NCI-H2227 (cell line): ENCODE measurements at regions not wholly inside any gene's neighbourhood (a gene's known extent, or its start where the extent isn't known, plus 50 kb on each side); places are given as distances from the start of the nearest gene placed in this dataset.
"Not testable (repeated sequence)": the region's sequence is repeated elsewhere in the genome, so short reads cannot be mapped to it uniquely, and the experiment has no call there.

Experiments used
- DNase-seq: peaks from one replicate; lab custom pipeline; 2025; ENCODE audit not compliant: unreplicated experiment; lab: John Stamatoyannopoulos, UW

GRCh38 chr10:4639960-4640359 lies 186.0 kb upstream of the AKR1E2 start:
- DNase-seq: no peak

GRCh38 chr10:4638099-4638498 lies 187.9 kb upstream of the AKR1E2 start:
- DNase-seq: no peak

- DNase-seq: no peak
These were observed 188.3 kb upstream of the AKR1E2 start for GRCh38 chr10:4637657-4638056.

GRCh38 chr10:4635883-4636282 lies 190.1 kb upstream of the AKR1E2 start:
- DNase-seq: no peak

DNA sequence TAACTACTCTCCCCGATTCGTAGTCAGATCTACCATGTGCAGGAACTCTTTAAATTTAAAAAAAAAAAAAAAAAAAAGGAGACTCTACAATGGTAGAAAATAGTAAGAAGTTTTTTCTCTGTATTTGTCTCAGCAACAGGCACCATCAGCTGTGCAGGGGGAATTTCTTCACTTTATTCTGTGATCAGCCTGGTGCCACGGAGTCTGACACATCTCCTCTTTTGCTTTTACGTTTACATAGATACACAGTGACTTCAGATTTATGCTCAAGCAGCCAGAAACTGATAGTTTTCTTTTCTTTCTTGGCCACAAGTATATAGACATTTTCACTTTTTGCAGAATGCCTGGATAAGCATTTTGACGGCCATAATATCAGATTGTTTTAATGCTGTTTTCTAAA lies 190.6 kb upstream of the AKR1E2 start:
- DNase-seq: no peak

- no peak for DNase-seq
These were observed 192.2 kb upstream of the AKR1E2 start for GRCh38 chr10:4633776-4634175.

DNA sequence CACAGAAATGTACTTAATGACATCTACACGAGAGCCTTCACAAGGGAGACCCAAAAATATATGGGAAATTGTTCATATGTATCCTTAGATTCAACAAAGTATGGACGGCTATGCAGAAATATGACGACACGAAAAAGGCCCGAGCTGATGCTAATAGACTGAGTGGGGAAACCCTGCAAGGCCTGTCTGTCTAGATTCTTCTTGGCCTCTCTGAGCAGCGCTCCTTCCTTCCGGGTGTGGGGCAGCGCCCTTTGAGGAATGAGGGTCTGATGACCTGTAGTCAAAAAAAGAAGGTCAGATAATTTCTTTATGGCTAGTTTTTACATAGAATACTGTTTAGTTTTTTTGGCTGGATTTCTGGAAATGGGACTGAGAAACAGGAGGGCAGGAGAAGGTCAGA lies 192.8 kb upstream of the AKR1E2 start:
- no peak for DNase-seq

GRCh38 chr10:4632757-4633156 lies 193.2 kb upstream of the AKR1E2 start:
- DNase-seq: no peak

- DNase-seq: no peak
These were observed 199.1 kb upstream of the AKR1E2 start for GRCh38 chr10:4626919-4627318.

DNA sequence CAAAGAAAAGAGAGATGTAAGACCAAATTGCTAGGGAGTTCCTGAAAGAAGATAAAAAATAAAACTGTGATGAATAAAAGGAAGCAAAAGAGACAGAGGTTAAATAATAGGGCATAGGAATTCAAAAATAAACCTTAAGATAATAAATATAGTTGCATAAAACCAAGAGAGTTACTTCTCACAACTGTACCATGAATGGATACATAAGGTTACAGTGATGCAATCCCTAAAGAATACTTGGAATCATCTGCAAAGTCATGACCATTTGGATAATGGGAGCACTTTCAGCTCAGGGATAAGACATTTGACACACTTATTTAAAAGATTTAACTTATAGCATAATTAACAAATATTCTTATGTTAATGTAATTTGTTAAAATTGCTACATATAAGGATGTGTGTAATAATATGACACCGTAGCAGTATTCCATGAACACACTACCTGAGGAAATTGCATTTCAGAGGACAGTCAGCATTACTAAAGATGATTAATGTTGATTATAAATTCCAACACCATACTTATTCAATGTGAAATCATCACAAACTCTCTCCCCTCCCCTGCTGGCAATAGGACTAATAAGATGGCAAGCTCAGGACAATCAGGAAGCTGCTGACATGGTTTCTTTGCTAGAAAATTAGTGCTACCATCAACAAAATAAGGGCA lies 202.1 kb upstream of the AKR1E2 start:
- DNase-seq: no peak

DNA sequence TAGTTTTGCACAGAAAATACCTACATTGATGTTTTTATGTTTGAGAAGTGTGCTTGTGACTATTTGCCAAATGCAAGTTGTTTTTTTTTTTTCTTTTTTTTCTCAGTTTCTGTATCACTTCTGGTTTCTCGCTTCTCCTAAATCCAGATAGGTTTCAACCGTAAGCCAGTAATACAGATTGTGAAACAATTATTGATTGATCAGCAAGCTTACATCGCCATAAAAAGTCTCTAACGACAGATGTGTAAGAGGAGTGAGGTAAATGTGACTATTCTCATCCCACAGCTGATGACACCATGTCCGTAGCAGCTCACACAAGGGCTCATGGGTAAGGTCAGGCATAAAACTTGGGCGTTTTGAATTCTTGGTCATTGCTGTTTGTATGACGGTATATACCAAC lies 202.8 kb upstream of the AKR1E2 start:
- no peak for DNase-seq

DNA sequence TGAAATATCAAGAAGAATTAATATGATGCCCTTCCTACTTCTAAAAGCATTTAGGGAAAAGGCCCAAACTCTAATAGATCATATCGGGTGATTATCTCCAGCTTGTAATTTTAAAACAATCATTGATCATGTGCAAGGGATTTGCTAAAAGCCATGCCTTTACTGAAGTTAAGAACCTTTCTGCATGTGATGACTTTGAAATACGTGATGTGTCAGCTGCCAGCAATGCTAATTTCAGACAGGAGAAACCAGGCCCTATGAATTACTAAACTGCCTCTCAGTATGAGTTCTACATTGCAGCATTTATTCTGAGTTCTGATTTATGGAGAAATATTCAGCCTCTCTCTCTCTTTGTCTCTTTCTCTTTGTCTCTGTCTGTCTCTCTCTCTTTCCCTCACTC lies 203.6 kb upstream of the AKR1E2 start:
- DNase-seq: no peak

- DNase-seq: no peak
These were observed 208.4 kb upstream of the AKR1E2 start for GRCh38 chr10:4617589-4617988.

DNA sequence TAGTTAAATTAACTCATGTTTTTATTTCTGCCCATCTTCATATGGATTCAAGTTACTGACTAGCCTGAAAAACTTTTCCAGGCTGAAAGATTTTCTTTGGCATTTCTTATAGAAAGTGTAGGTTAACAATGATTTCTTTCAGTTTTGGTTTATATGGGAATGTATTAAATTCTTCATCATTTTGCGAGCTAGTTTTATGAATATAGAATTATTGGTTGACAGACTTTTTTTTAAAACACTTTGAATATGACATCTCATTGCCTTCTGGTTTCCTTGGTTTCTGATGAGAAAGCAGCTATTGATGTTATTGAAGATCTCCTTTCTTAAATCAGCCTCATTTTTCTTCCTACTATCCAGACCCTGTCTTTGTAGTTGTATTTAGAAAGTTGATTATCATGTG lies 211.0 kb upstream of the AKR1E2 start:
- DNase-seq: no peak

GRCh38 chr10:4609251-4609650 lies 216.8 kb upstream of the AKR1E2 start:
- no peak for DNase-seq

GRCh38 chr10:4607681-4608080 lies 218.3 kb upstream of the AKR1E2 start:
- DNase-seq: peak; percentile 19

GRCh38 chr10:4606856-4607636 lies 219.0 kb upstream of the AKR1E2 start:
- no peak for DNase-seq

DNA sequence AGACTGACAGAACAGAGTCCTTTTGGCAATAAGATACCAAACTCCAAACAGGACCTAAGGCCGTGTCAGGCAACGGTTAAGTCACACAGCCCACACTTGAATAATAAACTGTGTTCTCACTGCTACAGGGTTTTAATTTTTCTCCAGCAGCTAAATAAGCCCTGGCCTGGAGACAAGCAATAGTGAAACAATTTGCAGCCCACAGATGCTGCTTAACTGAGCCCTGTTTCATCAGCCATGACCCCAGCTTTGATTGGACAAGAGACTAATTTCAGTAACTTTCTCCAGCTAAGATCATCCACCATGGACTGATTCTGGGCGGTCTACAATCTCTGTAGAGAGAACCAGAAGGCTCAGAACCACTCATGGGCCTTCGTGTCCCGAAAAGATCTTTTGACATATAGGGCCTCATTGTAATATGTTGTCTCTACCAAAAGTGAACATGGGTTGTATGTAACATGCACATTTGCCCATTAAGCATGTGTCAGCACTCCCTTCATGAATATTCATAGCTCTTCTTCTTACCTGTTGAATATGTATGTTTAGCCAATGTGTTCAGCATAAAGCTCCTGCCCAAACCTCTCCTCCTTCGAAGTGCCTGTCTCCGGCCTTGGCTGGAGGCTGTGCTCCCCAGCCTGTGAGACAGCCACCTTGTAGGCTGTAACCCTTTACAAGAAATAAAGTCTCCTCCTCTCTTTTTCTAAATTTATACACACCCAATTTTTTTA lies 223.1 kb upstream of the AKR1E2 start:
- DNase-seq: no peak

DNA sequence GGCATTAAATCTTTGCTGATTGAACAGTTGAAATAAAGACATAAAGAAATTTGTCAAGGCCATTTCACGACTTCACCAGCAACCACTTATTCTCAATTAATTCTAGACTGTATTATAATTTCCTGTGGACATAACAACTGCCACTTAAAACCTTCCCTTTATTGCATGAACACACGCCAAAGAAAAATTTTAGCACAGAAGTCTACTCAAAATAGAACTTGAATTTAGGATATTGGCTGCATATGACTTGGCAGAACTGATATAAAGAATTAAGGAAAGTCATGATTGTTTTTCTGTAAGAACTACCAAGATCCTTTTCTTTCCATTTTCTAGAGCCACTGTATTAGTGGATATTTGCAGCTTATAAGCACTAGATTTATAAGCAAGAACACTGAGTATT lies 226.5 kb upstream of the AKR1E2 start:
- DNase-seq: no peak

DNA sequence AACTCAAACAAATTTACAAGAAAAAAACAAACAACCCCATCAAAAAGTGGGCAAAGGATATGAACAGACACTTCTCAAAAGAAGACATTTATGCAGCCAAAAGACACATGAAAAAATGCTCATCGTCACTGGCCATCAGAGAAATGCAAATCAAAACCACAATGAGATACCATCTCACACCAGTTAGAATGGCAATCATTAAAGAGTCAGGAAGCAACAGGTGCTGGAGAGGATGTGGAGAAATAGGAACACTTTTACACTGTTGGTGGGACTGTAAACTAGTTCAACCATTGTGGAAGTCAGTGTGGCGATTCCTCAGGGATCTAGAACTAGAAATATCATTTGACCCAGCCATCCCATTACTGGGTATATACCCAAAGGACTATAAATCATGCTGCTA lies 228.1 kb upstream of the AKR1E2 start:
- not testable (repeated sequence) for DNase-seq

DNA sequence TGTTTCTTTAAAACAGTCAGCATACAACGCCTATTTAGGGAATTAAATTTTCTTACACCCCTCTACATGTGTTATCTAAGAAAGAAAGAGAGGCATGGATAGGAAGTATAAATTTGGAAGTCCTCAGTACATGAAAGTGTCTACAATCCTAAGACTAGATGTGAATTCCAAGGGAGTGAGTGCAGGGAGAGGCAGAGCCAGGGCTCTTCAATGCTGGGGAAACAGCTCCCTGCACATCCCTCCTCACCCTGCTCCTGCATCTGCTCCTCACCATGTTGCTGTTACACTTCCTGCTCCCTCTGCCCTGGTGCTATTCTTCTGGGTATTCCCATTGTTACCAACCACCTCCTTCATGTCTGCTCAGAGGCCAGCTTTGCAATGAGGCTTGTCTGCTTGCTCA lies 229.1 kb upstream of the AKR1E2 start:
- no peak for DNase-seq

GRCh38 chr10:4595719-4596319 lies 230.2 kb upstream of the AKR1E2 start:
- no peak for DNase-seq
